OCI-LY7 (cell line): ENCODE measurements at regions not wholly inside any gene's neighbourhood (a gene's known extent, or its start where the extent isn't known, plus 50 kb on each side); places are given as distances from the start of the nearest gene placed in this dataset.

Source experiments
- BruUV-seq: library from RNA; stranded (reverse); fragments of 400-500 nt; replicated peaks from 2 replicates; lab custom pipeline; 2021; lab: Mats Ljungman, UMichigan
- CTCF ChIA-PET: fragments of 300-600 bp; sonication (Branson Sonifier 250); formaldehyde crosslinking; loops from one replicate; lab custom pipeline; 2022; ENCODE audit warnings: antibody characterized with exemption; ENCODE audit not compliant: unreplicated experiment; lab: Charles Lee
- POLR2A ChIA-PET: fragments of 300-600 bp; sonication (Branson Sonifier 250); formaldehyde crosslinking; loops from one replicate; lab custom pipeline; 2022; ENCODE audit warnings: antibody characterized with exemption; lab: Charles Lee
- DNase-seq: peaks from one replicate; pipeline ENCODE4 v3.0.0-alpha.2; 2015; ENCODE audit warnings: low spot score
- H2AFZ ChIP-seq: fragments of 200-600 bp; sonication (generic), shearing (Covaris generic); 2 replicates; pipeline ENCODE4 v1.6.1; 2014; ENCODE audit warnings: mild to moderate bottlenecking, antibody characterized with exemption, low read length, moderate library complexity
- H3K27ac ChIP-seq: fragments of 200-600 bp; sonication (generic); 2 replicates; pipeline ENCODE4 v1.5.1; 2014; ENCODE audit warnings: mixed run types, low read depth, mild to moderate bottlenecking, moderate library complexity, low read length, inconsistent platforms; ENCODE audit not compliant: poor library complexity, severe bottlenecking
- H3K36me3 ChIP-seq: fragments of 200-600 bp; sonication (generic); 2 replicates; pipeline ENCODE4 v1.6.1; 2014; ENCODE audit warnings: mild to moderate bottlenecking, antibody characterized with exemption, low read length, moderate library complexity, mixed read lengths; ENCODE audit not compliant: insufficient read depth
- H3K4me1 ChIP-seq: fragments of 200-600 bp; sonication (generic); 2 replicates; pipeline ENCODE4 v1.5.1; 2014; ENCODE audit warnings: mild to moderate bottlenecking, low read length; ENCODE audit not compliant: insufficient read depth, poor library complexity, severe bottlenecking
- H3K4me2 ChIP-seq: fragments of 200-600 bp; sonication (generic); 2 replicates; pipeline ENCODE4 v1.6.1; 2014; ENCODE audit warnings: mild to moderate bottlenecking, low read length
- H3K4me3 ChIP-seq: fragments of 200-600 bp; sonication (generic); 2 replicates; pipeline ENCODE4 v1.5.1; 2014; ENCODE audit warnings: mild to moderate bottlenecking, low read depth, low read length; ENCODE audit not compliant: poor library complexity, severe bottlenecking
- H3K79me2 ChIP-seq: fragments of 200-600 bp; sonication (generic); 2 replicates; pipeline ENCODE4 v1.6.1; 2016; ENCODE audit warnings: low read depth, mild to moderate bottlenecking, low read length, moderate library complexity, mixed read lengths; ENCODE audit not compliant: insufficient read depth
- H3K9me2 ChIP-seq: fragments of 200-600 bp; sonication (generic); 2 replicates; pipeline ENCODE4 v1.6.1; 2016; ENCODE audit warnings: mild to moderate bottlenecking, low read length, mixed read lengths; ENCODE audit not compliant: insufficient read depth
- H3K9me3 ChIP-seq: fragments of 200-600 bp; sonication (generic); 2 replicates; pipeline ENCODE4 v1.6.1; 2014; ENCODE audit warnings: mild to moderate bottlenecking, mixed run types, low read length, mixed read lengths
- H4K20me1 ChIP-seq: fragments of 200-600 bp; sonication (generic); 2 replicates; pipeline ENCODE4 v1.6.1; 2014; ENCODE audit warnings: mild to moderate bottlenecking, antibody characterized with exemption, low read length, moderate library complexity, mixed read lengths; ENCODE audit not compliant: insufficient read depth
- CTCF ChIP-seq: fragments of 200-600 bp; sonication (generic); conservative IDR thresholded peaks from 2 replicates; pipeline ENCODE4 v1.5.1; 2014; ENCODE audit warnings: mild to moderate bottlenecking, antibody characterized with exemption, low read length, moderate library complexity, mixed read lengths
- EZH2phosphoT487 ChIP-seq: fragments of 200-600 bp; sonication (generic); IDR thresholded peaks from 2 replicates; pipeline ENCODE4 v1.6.1; 2018; ENCODE audit warnings: low read depth, borderline replicate concordance, mild to moderate bottlenecking, mixed run types, antibody characterized with exemption, low read length, moderate library complexity, mixed read lengths
- intact Hi-C: fragments of 100-400 bp; cut with micrococcal nuclease; formaldehyde crosslinking; loops from one replicate; pipeline ENCODE4 v1.10.0; 2022; ENCODE audit not compliant: unreplicated experiment

GRCh38 chr12:130216031-130216430 lies 53.8 kb downstream of the FZD10 start:
- no peak for DNase-seq
- no peaks in the 10 kb centered on the region for H4K20me1 ChIP-seq
- no peak overlapping the region for H3K27ac ChIP-seq
- H3K79me2 ChIP-seq, result no peaks in the 10 kb centered on the region
- intact Hi-C loops, result no loop called here
- no TSS peak for BruUV-seq
- POLR2A ChIA-PET, result no interaction called here
- H3K4me1 ChIP-seq, result no peaks in the 10 kb centered on the region
- TF ChIP-seq CTCF, result no peak
- no peak for TF ChIP-seq EZH2phosphoT487
- CTCF ChIA-PET, result no interaction called here
- no peak overlapping the region for H3K4me3 ChIP-seq
- no peaks in the 10 kb centered on the region for H3K9me2 ChIP-seq
- H3K9me3 ChIP-seq, result no peaks in the 10 kb centered on the region
- H2AFZ ChIP-seq, result no peak overlapping the region
- H3K4me2 ChIP-seq, result no peak overlapping the region
- no peaks in the 10 kb centered on the region for H3K36me3 ChIP-seq

GRCh38 chr12:130218682-130219081 lies 56.4 kb downstream of the FZD10 start:
- BruUV-seq, result no TSS peak

More at GRCh38 chr12:130218682-130219081, 56.4 kb downstream of the FZD10 start:
- no peaks in the 10 kb centered on the region for H3K79me2 ChIP-seq
- H3K4me2 ChIP-seq, result no peak overlapping the region
- no peak overlapping the region for H2AFZ ChIP-seq
- CTCF ChIA-PET, result no interaction called here
- intact Hi-C loops, result no loop called here
- H3K9me3 ChIP-seq, result no peaks in the 10 kb centered on the region
- H3K27ac ChIP-seq, result no peak overlapping the region
- TF ChIP-seq CTCF, result no peak
- no peak for TF ChIP-seq EZH2phosphoT487
- no peaks in the 10 kb centered on the region for H3K4me1 ChIP-seq
- POLR2A ChIA-PET, result no interaction called here
- no peak for DNase-seq
- H3K4me3 ChIP-seq, result no peak overlapping the region
- H3K36me3 ChIP-seq, result no peaks in the 10 kb centered on the region
- H4K20me1 ChIP-seq, result no peaks in the 10 kb centered on the region
- no peaks in the 10 kb centered on the region for H3K9me2 ChIP-seq
